GM18870 (cell line): ENCODE measurements at regions not wholly inside any gene's neighbourhood (a gene's known extent, or its start where the extent isn't known, plus 50 kb on each side); places are given as distances from the start of the nearest gene placed in this dataset.

Experiments
- ATAC-seq: cut with Tn5 transposase; IDR thresholded peaks from one replicate; pipeline ENCODE4 v1.9.1; 2021; ENCODE audit warnings: moderate library complexity; ENCODE audit not compliant: unreplicated experiment

DNA sequence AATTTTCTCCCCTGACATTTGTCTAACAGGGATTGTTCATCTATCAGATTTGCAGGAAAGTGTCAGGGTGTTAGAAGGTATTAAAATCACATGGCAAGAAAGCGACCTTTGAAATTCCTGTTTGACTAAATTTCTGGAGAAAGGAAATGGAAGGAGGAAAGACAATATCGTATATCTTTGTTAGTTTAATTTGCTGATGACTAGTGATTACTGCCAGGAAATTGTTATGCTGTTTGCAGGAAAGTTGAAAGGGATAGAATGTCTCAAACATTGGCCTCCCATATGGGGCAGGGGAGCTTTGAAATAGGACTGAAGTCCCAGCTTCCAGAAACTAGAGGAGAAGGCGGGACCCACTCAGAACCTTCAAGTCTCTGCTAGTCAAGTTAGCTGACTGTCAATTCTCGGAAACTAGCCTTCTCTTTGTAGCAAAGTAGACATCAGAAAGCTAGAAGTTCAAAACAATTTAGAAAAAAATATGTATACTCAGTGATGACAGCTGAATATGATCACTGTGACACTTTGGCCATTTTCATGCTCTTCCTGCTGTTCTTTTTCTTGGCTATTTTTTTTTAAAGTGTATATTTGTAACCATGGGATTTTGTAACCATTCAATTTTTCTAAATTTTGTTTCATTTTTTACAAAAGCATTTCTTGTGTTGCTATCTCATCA, 53.4 kb upstream of the RALGAPA2 start:
- no peak for ATAC-seq

DNA sequence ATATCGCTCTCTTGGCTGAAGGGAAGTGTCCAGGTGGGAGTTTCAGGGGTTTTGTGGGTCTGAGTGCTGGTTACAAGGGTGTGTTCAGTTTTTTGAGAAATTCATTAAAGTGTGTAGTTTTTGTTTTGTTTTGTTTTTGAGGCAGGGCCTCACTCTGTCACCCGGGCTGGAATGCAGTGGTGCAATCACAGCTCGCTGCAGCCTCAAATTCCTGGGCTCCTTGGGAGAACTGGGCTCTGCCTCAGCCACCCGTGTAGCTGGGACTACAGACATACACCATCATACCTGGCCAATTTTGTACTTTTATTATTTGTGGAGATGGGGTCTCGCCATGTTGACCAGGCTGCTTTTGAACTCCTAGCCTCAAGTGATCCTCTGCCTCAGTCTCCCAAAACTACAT, 51.2 kb upstream of the RALGAPA2 start:
- ATAC-seq: no peak
